Upper lobe of left lung (tissue), 4 donors: ENCODE measurements at regions not wholly inside any gene's neighbourhood (a gene's known extent, or its start where the extent isn't known, plus 50 kb on each side); places are given as distances from the start of the nearest gene placed in this dataset.

Experiments used
- CTCF ChIP-seq, 6 experiments: fragments of 450-650 bp in 4 of 6; fragments of 200-600 bp in 2 of 6; sonication (generic) in 2 of 6; IDR thresholded peaks; one replicate each; pipeline ENCODE4 v1.5.1; 2016 to 2019; ENCODE audit warnings: antibody characterized with exemption in 6 of 6
- POLR2A ChIP-seq, 4 donors: fragments of 450-650 bp; IDR thresholded peaks; one replicate each; pipeline ENCODE4 v1.5.1; 2016 to 2017; ENCODE audit warnings: antibody characterized with exemption in 4 of 4, mild to moderate bottlenecking in 2 of 4
- POLR2AphosphoS5 ChIP-seq, 2 donors: sonication (generic); formaldehyde crosslinking; IDR thresholded peaks; one replicate each; pipeline ENCODE4 v1.5.1; 2017; ENCODE audit warnings: antibody characterized with exemption in 2 of 2

GRCh38 chr12:71214511-71215285 lies 56.9 kb upstream of the TSPAN8 start:
- TF ChIP-seq CTCF (IDR thresholded peaks at IDR 0.05) (no peak), POLR2AphosphoS5 (IDR thresholded peaks at IDR 0.05) (no peak), POLR2A (IDR thresholded peaks at IDR 0.05) (no peak)
